Stimulated activated CD8-positive, alpha-beta memory T cell treated with anti-CD3 and anti-CD28 coated beads, Interleukin-15, amount 100 ng/mL, for 4 hours (primary cell): ENCODE measurements at regions not wholly inside any gene's neighbourhood (a gene's known extent, or its start where the extent isn't known, plus 50 kb on each side); places are given as distances from the start of the nearest gene placed in this dataset.
"Not testable (repeated sequence)": the region's sequence is repeated elsewhere in the genome, so short reads cannot be mapped to it uniquely, and the experiment has no call there.

ENCODE experiments used
- DNase-seq, 2 donors: peaks; one replicate each; pipeline ENCODE4 v3.0.0-alpha.2; 2020; ENCODE audit warnings: low read depth in 2 of 2

DNA sequence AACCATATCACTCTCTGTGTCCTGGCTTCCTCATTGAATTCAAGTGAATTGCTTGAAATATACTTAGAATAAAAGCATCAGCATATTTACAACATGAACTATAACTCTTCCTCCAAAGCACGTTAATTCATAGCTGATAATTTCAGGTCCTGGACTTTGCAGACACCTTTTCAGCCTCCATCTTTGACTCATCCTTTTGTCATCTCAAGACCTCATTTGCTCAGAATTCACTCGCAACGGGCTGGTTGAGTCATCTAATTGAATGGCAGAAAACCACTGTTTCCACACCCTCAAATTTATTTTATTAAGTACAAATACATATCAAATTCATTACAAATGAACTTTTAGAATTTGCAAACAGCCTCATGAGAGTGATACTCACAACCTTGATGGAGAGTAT, 545.7 kb downstream of the GATA3 start:
- no peak for DNase-seq

DNA sequence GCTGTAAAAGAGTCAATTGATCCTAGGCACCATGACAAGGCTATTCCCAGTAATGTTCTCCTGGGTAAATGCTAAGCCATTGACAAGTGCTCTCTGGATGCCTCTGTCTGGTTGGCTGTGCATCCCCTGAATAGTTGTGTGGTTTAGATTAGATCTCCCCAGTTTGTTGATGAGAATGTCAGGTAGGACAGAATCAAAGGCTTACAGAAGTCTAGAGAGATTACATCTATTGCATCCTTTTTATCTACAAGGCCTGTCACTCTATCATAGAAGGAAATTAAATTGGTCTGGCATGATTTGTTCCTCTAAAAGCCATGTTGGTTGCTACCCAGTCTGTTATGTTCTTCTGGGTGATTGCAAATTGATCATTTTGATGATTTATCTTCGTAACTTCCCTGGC, 548.3 kb downstream of the GATA3 start:
- no peak for DNase-seq

DNA sequence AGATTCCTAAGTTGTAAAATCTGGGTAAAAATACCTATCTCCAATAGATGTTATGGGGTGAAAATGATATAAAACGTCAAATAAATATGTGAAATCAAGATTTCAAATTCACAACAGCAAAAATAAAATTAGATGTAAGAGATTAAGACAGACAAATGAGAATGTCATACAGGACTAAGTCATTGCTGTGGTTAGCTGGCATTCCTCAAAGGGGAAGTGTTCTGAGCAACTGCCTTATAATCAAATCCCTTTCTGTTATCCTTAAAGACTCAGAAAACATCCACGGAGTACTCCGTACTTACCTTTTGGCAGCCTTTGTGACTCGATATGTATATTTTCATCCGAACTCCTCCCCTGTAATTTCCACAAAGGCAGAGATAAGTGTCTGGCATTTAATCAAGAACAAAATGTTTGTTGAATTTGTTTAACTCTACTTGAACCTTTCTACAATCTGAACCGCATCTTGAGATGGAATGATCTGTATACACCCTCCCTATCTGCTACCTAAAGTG, 559.6 kb downstream of the GATA3 start:
- DNase-seq: no peak

DNA sequence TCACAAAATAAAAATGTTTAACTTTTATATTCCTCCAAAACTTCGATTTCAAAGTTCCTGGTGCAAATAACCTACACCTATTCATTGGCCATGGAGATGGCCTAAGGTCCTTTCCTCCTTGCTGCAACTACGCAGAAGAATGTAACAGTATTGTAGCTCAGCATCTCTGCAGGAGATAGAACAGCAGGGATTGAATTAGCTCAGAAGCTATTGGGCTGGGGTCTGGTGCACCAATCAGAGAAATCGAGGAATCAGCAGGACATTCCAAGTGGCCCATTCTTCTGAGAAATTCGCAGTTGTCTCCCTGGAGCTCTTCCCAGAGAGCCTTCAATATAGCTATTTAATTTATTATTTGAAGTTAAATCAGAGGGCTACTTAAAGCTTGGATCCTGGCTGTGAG, 560.6 kb downstream of the GATA3 start:
- no peak for DNase-seq

DNA sequence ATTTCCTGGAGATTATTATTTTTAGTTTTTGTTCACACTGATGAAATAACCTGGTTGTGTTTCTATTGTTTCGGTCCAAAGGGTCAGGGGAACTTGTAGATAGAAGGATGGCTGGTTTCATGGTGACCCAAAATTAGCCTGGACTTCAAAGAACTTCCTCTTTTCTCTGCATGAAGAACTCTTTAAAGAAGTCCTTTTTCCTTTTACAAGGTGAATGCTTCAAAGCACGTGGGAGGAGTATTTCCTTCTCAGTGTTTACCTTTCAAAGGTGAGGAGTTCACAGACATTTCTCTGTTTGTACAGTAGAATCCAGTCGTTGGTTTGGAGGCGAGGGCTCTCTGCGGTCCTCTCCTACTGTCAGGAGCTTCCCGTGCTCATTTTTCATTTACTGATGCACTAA, 561.7 kb downstream of the GATA3 start:
- no peak for DNase-seq

DNA sequence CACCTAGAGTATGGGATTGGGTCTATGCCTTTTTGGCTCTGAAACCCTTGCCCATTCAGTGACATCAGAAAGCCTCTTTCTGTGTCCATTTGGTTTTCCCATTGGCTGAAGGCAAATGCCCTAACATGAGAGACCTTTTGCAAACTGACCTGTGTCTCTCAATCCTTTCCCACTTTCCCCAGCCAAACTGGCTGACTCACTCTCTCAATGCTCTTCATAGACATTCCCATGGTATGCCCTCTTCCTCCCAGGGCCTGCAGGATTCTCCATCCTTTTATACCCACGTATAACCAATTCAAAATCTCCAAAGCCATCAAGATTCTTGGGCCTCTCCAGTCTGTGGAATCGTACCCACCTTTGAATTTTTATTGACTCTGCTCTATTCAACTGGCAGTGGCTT, 563.3 kb downstream of the GATA3 start:
- no peak for DNase-seq

DNA sequence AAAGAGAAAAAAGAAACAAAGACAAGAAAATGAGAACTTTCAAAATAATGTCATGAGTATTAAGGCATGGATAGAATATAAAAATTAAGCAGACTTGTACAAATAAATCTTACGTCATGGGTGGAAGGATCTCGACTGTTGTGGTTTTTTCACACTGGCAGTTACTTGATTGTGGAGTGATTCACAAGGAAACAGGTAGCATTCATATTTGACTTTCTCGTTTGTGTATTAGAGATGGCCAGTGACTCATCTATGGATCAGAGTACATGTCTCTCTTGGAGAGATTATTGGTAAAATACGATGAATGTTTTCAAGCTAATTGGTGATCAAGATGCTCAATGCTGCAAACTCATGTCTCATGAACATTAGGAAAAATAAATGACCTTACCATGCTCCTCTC, 564.3 kb downstream of the GATA3 start:
- no peak for DNase-seq

DNA sequence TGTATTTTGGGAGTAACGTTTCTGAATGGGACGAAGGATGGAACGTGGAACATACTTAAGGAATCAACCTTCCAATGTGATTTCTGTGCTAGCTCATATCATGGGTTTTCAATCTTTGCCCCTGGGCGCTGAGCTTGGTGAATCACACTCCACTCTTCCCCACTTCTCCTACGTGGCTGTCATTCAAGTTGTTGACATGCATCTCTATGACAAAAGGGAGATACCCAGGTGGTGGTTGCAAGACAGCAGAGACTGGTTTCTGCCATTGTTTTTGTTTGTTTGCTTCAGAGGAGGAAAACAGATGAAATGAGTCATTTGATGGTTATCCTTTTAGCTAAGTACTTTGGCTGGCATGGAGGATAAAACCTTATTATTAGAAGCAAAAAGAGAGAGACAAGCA, 573.9 kb downstream of the GATA3 start:
- DNase-seq: no peak

DNA sequence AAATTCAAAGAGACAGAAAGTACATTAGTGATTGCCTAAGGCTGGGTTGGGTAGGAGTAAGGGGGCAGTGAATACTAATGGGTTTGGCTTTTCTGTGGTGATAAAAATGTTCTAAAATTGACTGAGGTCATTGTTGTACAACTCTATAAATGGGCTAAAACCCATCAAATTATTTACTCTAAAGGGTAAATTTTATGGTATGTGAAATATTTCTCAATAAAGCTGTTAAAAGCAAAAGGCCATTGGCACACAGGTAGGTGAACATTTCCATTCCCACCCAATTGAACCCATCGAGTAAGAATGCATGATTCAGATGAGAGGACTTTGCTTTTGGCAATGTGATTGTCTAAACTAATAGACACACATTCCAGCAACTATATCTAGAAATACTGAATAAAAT, 579.4 kb downstream of the GATA3 start:
- no peak for DNase-seq

DNA sequence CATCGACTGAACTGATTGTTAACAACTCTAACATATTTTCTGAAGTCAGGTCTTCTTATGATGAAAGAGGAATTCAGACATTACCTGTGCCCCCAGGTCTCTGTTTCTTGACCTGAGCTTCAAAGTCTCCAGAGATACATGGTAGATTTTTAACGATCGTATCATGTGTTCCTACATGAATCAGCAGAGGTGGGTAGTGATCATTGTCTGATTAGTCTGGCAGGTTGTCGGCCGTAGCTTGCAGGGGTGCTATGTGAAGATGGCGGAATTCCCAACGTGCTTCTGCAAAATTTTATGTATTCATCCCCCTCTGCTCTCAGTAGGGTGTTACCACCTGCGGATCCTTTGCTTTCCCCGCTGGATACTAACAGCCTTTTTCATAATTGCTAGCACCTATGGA, 581.9 kb downstream of the GATA3 start:
- DNase-seq: no peak

DNA sequence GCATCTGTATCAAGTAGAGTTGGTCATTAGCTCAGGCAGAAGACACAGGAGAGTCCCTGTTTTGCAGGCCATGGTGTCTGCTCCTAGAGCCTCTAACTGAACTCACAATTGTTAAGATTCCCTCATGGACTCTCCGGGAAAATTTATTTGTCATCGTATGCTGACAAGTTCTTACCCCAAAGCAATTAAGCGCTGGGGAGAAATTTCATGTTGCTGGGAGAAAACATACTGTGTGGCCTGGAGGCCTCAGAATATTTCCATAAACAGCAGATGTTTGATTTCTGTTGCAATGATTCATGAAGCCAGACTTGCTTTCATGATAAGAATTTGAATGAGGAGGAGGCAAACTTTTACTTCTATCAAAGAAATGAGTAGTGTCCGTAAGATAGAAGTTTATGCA, 583.2 kb downstream of the GATA3 start:
- no peak for DNase-seq

DNA sequence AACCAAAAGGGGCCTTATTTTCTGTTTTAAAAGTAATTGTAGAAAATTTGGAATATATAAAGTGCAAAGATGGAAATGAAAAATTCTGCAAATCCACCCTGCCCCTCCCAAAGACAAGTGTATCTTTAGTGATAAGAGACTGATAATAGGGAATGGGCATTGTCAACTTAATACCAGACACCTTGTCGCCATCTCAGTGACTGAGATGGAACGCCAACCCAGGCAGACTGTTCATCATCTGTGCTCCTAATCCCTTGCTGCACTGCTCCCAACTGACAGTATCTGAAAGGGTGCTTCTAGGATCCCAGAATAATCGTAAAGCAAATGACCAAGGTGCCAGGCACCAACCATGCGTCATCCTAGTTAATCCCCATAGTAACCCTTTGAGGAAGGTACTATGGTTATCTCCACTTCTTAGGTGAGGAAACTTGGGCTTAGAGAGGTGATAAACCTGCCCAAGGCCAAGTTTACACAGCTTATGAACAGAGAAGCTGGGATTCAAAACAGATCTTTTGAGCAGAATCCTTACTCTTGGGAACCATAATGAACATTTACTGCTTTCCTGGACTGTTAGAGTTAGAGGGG, 583.7 kb downstream of the GATA3 start:
- DNase-seq: no peak

DNA sequence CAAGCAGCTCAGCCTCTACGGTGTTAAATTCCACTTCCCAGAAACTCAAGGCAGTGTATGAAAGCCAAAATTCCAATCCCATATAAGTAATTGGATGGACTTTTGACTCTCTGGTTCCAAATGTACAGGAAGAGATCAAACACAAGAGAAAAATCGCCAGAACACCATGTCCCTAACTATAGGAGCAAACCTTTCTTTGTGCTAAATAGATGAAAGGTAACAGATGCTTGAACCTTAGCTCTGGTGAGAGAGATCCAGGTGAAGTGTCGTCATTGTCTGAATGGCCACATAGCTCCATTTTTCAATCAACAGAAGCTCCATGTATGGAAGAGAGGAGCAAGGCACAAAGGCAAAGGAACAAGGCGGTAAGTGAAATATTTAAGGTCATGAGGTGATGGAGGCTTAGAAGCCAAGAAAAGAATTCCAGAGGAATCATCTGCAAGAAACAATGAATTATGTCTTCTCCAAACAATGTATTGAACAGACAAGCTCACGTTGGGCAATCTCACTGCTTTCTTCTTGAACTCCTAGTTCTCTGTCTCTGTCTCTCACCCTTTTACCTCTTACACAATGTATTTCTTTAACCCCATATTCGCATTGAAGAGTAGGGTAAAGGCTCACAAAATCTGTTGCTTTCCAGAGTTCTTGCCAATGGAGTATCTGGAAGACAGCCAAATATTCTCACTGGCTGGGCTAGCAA, 585.1 kb downstream of the GATA3 start:
- DNase-seq: no peak

DNA sequence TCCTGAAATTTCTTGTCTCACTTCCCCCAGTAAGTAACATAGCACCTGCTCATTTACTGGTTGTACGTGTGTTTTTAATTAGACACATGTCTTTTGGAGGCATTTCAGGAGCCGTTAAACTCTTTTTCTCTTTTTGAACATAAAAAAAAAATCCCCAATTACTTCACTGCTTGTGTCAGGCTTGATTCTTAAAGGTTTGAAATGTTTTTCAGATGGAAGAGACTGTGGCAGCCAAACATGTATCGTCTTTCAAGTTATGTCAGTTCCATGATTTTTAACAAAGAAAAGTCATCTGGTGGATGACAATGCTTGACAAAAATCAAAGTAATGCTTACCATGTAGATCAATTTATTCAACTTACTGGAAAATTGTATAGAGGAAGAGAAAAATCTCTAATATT, 585.8 kb downstream of the GATA3 start:
- DNase-seq: no peak

DNA sequence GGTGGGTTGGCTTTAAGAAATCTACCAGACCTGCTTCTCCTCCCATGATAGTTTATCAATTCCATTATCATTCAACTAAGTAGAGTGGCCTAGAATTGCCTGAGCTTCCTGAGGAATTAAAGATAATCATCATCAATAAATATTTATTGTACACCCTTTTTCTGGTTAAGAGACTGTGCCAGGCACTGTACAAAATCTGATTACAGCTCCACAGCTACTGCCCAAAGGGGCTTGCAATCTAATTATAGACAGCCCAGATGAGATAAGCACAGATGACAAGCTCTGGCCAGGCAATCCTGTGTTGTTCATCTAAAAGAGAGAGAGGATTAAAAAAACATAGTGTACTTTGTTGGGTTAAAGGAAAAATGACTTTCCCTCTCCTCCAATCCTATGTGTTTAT, 586.4 kb downstream of the GATA3 start:
- no peak for DNase-seq

DNA sequence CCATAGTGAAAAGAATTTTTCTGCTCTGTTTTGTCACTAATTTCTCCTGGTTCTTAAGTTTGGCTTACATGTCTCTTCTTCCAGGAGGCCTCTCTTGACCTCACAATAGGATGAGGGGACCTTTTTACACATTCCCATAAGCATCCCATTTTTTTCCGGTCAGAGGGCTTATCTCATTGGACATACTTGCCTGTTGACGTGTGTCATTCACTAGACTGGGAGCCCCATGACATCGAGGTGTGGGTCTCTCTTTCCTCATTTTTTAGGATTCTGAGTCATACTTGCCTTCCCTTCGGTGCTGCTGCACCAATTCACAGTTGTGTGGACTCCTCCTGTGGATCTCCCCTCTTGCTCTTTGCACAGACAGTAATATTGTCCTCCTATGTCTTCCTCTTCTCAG, 601.8 kb downstream of the GATA3 start:
- no peak for DNase-seq

DNA sequence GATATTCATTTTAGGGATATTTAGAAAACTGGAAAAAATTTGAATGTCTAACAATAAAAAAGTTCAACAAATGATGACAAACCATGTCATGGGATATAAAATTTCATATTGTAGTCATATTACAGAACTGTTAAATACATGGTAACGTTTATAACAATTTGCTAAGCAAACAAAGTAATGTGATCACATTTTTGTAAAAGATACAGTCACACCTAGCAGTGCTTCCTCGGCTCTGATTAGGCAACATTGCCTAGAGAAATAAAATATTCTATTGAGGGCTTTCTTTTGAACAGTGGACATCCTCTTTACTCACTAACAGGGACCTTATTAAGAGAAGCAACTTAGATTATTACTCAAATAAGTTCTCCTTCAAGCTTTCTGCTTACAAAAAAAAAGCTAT, 605.5 kb downstream of the GATA3 start:
- DNase-seq: no peak

DNA sequence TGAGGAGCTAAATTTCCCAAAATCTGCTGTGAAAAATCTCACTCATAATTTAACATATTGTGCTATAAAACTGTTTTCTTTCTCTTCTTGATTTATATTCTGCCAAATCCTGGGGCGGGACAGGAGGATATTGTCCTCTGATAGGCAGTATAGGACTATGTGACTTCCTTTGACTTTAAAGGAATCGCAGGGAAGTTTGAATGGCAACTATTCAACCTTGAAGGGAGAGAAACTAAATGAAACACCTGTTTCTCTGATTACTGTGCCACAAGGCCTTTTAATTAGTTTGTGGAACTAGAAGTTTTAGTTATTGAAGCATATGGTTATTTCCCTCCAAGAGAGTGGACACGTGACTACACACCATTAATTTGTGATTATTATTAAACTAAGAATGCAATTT, 607.4 kb downstream of the GATA3 start:
- no peak for DNase-seq

DNA sequence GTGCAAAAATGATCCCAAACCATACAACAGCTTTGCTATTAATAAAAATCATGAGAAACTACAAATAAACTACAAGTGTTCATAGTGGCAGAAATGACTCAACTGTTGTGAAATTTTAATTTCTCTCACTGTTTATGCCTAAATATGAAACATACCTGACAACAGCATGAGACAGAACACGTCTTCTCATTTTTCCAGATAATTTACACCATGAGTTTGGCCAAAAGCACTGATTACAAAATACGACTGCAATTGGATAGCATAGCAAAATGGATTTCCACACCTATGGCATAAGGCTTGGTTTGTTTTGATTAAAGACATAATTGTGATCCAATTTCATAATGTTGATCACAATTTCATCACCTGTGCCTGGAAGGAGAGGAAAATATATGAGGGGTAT, 608.6 kb downstream of the GATA3 start:
- DNase-seq: no peak

DNA sequence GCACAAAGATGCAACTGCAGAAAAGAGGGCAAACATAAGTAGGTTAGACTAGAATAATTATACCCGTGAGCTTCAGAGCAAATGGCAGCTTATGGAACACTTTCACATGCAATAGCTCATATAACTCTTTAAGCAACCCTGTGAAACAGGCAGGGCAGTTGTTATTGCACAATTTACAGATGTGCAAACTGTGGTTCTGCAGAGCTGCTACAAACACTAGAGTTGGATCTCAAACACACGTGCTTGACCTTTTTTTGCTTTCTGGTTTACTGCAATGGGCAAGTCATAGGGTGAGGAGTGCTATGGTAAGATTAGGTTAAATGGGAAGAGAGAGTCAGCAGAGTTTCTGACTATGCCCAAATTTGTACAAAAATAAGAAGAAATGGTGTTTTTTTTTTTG, 610.8 kb downstream of the GATA3 start:
- DNase-seq: no peak

DNA sequence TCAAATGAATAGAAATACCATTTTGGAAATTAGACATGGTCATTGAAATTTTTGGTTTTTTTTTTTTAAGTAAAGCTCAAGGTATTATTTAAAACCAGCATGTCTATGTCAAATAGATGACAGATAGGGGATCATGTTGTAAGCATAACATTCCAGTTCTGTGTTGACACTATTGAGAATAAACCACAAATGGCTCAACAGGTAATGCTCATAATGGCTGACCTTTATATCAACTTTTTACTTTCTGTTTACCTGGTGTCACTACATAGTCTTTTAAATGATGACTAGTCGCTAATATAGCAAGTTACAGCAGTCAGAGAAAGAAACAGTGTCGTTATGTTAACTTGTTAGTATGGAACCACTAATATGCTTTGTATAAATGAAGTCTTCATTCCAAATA, 616.0 kb downstream of the GATA3 start:
- no peak for DNase-seq

DNA sequence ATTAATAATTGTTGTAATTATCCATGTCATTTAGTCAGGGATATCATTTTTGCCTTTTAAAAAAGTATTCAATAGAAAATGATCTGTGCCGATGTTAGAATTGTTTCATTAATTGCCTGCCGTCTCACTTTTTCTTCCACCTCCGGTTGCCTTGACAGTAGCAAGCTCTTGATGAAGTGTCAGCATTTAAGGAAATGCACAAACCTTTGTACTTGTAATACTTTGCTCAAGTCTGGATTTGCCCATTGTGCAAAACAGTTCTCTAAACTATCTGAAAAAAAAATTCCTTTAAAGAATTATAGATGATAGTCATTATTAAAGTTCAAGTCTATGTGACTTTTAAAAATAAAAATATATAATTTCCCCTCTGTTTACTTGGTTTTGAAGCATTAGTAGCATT, 619.7 kb downstream of the GATA3 start:
- no peak for DNase-seq

DNA sequence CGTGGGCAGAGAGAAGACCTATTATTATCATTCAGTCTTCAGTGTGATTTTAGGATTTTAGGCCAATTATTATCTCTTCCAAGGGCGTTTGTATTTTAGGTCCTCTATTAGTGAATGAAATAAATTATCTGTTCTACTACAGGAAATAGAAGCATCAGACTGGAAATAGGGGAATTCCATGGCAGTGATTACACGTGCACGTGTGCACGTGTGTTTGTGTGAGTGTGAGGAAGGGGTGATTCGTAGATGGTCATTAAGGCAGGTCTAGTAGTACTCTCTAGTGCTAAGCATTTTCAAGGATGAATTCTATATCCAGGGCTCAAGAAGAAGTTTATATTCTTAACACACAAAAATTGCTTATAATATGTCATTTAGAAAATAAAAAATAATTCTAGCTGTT, 623.2 kb downstream of the GATA3 start:
- no peak for DNase-seq

DNA sequence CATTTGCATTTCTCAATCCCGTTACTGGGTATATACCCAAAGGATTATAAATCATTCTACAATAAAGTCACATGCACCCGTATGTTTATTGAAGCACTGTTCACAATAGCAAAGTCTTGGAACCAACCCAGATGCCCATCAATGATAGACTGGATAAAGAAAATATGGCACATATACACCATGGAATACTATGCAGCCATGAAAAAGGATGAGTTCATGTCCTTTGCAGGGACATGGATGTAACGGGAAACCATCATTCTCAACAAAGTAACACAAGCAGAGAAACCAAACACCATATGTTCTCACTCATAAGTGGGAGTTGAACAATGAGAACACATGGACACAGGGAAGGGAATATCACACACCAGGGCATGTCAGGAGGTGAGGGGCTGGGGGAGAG, 630.4 kb downstream of the GATA3 start:
- DNase-seq: not testable (repeated sequence)
